Kidney (tissue), 13 donors: ENCODE measurements at regions not wholly inside any gene's neighbourhood (a gene's known extent, or its start where the extent isn't known, plus 50 kb on each side); places are given as distances from the start of the nearest gene placed in this dataset.
"Not testable (repeated sequence)": the region's sequence is repeated elsewhere in the genome, so short reads cannot be mapped to it uniquely, and the experiment has no call there.

Source experiments
- DNase-seq, 5 donors: peaks; one replicate each; pipeline ENCODE4 v3.0.0-alpha.2; 2013 to 2020
- FAIRE-seq: peaks from 2 replicates; lab custom pipeline; 2012; peaks lifted over from hg19 to GRCh38; lab: Jason Lieb, UNC
- H3K27ac ChIP-seq, 2 donors: one replicate each; pipeline ENCODE4 v1.7.0; 2013; ENCODE audit warnings: low read depth in 2 of 2, low read length in 2 of 2, inconsistent platforms in 1 of 2
- H3K27me3 ChIP-seq: one replicate; pipeline ENCODE4 v1.7.1; 2013; ENCODE audit warnings: low read length, inconsistent platforms; ENCODE audit not compliant: control insufficient read depth, insufficient read depth
- H3K36me3 ChIP-seq, 3 donors: one replicate each; pipeline versions ENCODE4 v1.7.0 to v1.7.1; 2013; ENCODE audit warnings: low read length in 3 of 3, control low read depth in 1 of 3, inconsistent platforms in 1 of 3; ENCODE audit not compliant: insufficient read depth in 3 of 3, control insufficient read depth in 2 of 3
- H3K4me1 ChIP-seq, 3 donors: one replicate each; pipeline versions ENCODE4 v1.7.0 to v1.7.1; 2013; ENCODE audit warnings: low read length in 3 of 3, inconsistent platforms in 1 of 3, low read depth in 1 of 3; ENCODE audit not compliant: control insufficient read depth in 2 of 3, insufficient read depth in 2 of 3
- H3K4me3 ChIP-seq, 3 donors: one replicate each; pipeline versions ENCODE4 v1.7.0 to v1.8.1; 2013; ENCODE audit warnings: low read length in 3 of 3, control low read depth in 1 of 3, inconsistent platforms in 1 of 3
- H3K9ac ChIP-seq, 3 donors: one replicate each; pipeline versions ENCODE4 v1.7.0 to v1.7.1; 2013; ENCODE audit warnings: low read length in 3 of 3, control low read depth in 1 of 3, inconsistent platforms in 1 of 3
- H3K9me3 ChIP-seq, 3 donors: one replicate each; pipeline versions ENCODE4 v1.7.0 to v1.7.1; 2013; ENCODE audit warnings: low read length in 3 of 3, control low read depth in 1 of 3, inconsistent platforms in 1 of 3; ENCODE audit not compliant: control insufficient read depth in 2 of 3, insufficient read depth in 1 of 3
- CTCF ChIP-seq: IDR thresholded peaks from 3 replicates; pipeline ENCODE4 v1.5.1; 2012; ENCODE audit warnings: mild to moderate bottlenecking, moderate library complexity, borderline replicate concordance; ENCODE audit not compliant: insufficient read depth; ENCODE audit errors: extremely low read depth
- intact Hi-C: fragments of 100-400 bp; cut with DNase I; formaldehyde crosslinking; loops from one replicate; pipeline ENCODE4 v1.11.1; 2022
- donor health status: control.
- donor health status: control.
- donor health status: control.
- donor health status: control.
- donor health status: control.
- donor health status: DM: yes; HTN: yes; CAD: no.
- donor health status: Normal renal cell carcinoma (clear cell type).

GRCh38 chr5:124613273-124613953 is 133.0 kb downstream of the ZNF608 start:
- no peak for TF ChIP-seq CTCF
- no peaks in the 10 kb centered on the region for H3K27me3 ChIP-seq
- no peak for DNase-seq
- no peak overlapping the region for H3K4me3 ChIP-seq
- H3K4me1 ChIP-seq, result no peaks in the 10 kb centered on the region
- no peaks in the 10 kb centered on the region for H3K9me3 ChIP-seq
- H3K9ac ChIP-seq, result no peak overlapping the region
- H3K36me3 ChIP-seq, result no peaks in the 10 kb centered on the region
- no peak for FAIRE-seq
- H3K27ac ChIP-seq, result no peak overlapping the region
- intact Hi-C loops, result no loop called here

- Histone ChIP-seq H3K4me3 (no peak overlapping the region), H3K36me3 (no peaks in the 10 kb centered on the region), H3K27me3 (no peaks in the 10 kb centered on the region), H3K4me1 (no peaks in the 10 kb centered on the region), H3K27ac (no peak overlapping the region), H3K9me3 (no peaks in the 10 kb centered on the region), H3K9ac (no peak overlapping the region)
- FAIRE-seq (no peak), DNase-seq (no peak)
- intact Hi-C loops, result no loop called here
- TF ChIP-seq CTCF, result no peak
Observed at GRCh38 chr5:124612023-124612422, 134.4 kb downstream of the ZNF608 start.

GRCh38 chr5:124611262-124611661 is 135.2 kb downstream of the ZNF608 start:
- H3K27me3 ChIP-seq, H3K36me3 ChIP-seq, H3K4me1 ChIP-seq, H3K9ac ChIP-seq, H3K9me3 ChIP-seq, DNase-seq, intact Hi-C loops, H3K4me3 ChIP-seq, FAIRE-seq, H3K27ac ChIP-seq: not testable (repeated sequence)

- H3K9me3 ChIP-seq, intact Hi-C loops, DNase-seq, H3K4me3 ChIP-seq, H3K36me3 ChIP-seq, H3K27me3 ChIP-seq, FAIRE-seq, H3K4me1 ChIP-seq, H3K9ac ChIP-seq, H3K27ac ChIP-seq: not testable (repeated sequence)
Observed at GRCh38 chr5:124609685-124610084, 136.8 kb downstream of the ZNF608 start.
